AG04449 (cell line): ENCODE measurements at regions not wholly inside any gene's neighbourhood (a gene's known extent, or its start where the extent isn't known, plus 50 kb on each side); places are given as distances from the start of the nearest gene placed in this dataset.

ENCODE experiments used
- CTCF ChIA-PET: fragments of 350-600 bp; formaldehyde crosslinking; extraction: SDS; loops from one replicate; lab custom pipeline; 2021; ENCODE audit warnings: antibody characterized with exemption; lab: Yijun Ruan, JAX
- POLR2A ChIA-PET: fragments of 400-600, 350-600 bp; formaldehyde crosslinking; extraction: SDS; loops from one replicate; lab custom pipeline; 2020; ENCODE audit warnings: antibody characterized with exemption, inconsistent platforms; lab: Yijun Ruan, JAX
- DNase-seq: peaks from one replicate; pipeline ENCODE4 v3.0.0-alpha.2; 2010; ENCODE audit warnings: low read depth, low spot score
- H3K4me3 ChIP-seq: 2 replicates; pipeline ENCODE4 v1.5.1; 2011; ENCODE audit warnings: low read depth, mild to moderate bottlenecking, control low read depth, low read length
- CTCF ChIP-seq: IDR thresholded peaks from one replicate; pipeline ENCODE4 v1.5.1; 2011; ENCODE audit warnings: mild to moderate bottlenecking, moderate library complexity, low read length, control low read depth, inconsistent platforms; ENCODE audit not compliant: insufficient read depth; ENCODE audit errors: missing control alignments

- no peak for DNase-seq
- no peak for TF ChIP-seq CTCF
- ChIA-PET CTCF (no interaction called here), POLR2A (no interaction called here)
- no peak overlapping the region for H3K4me3 ChIP-seq
Observed at GRCh38 chr2:48860380-48860779, 104.9 kb upstream of the LHCGR start.

GRCh38 chr2:48856657-48857056 is 101.1 kb upstream of the LHCGR start:
- no peak for DNase-seq
- no peak overlapping the region for H3K4me3 ChIP-seq
- no peak for TF ChIP-seq CTCF
- ChIA-PET POLR2A (no interaction called here), CTCF (no interaction called here)

GRCh38 chr2:48856144-48856543 is 100.6 kb upstream of the LHCGR start:
- no peak for DNase-seq
- no peak for TF ChIP-seq CTCF
- no peak overlapping the region for H3K4me3 ChIP-seq
- ChIA-PET POLR2A (no interaction called here), CTCF (no interaction called here)

GRCh38 chr2:48855142-48855541 is 99.6 kb upstream of the LHCGR start:
- H3K4me3 ChIP-seq = no peak overlapping the region
- no peak for TF ChIP-seq CTCF
- ChIA-PET CTCF (no interaction called here), POLR2A (no interaction called here)
- DNase-seq = no peak

- H3K4me3 ChIP-seq = no peak overlapping the region
- no peak for DNase-seq
- no peak for TF ChIP-seq CTCF
- CTCF ChIA-PET = no interaction called here
- POLR2A ChIA-PET = no interaction called here
Observed at GRCh38 chr2:48854681-48855080, 99.2 kb upstream of the LHCGR start.

- no peak overlapping the region for H3K4me3 ChIP-seq
- no peak for TF ChIP-seq CTCF
- POLR2A ChIA-PET = no interaction called here
- peak; percentile 62 for DNase-seq
- CTCF ChIA-PET = no interaction called here
Observed at GRCh38 chr2:48852938-48853337, 97.4 kb upstream of the LHCGR start.
